NCI-H2196 (cell line): ENCODE measurements at regions not wholly inside any gene's neighbourhood (a gene's known extent, or its start where the extent isn't known, plus 50 kb on each side); places are given as distances from the start of the nearest gene placed in this dataset.

Source experiments
- DNase-seq: peaks from one replicate; lab custom pipeline; 2025; ENCODE audit not compliant: unreplicated experiment; lab: John Stamatoyannopoulos, UW

GRCh38 chr4:1531683-1532548 is 125.7 kb upstream of the NKX1-1 start:
- DNase-seq: no peak

- DNase-seq: no peak
Measured at GRCh38 chr4:1530356-1530755, 124.1 kb upstream of the NKX1-1 start.

GRCh38 chr4:1524761-1525160 is 118.5 kb upstream of the NKX1-1 start:
- DNase-seq: no peak

- no peak for DNase-seq
Measured at GRCh38 chr4:1523907-1524636, 117.8 kb upstream of the NKX1-1 start.

DNA sequence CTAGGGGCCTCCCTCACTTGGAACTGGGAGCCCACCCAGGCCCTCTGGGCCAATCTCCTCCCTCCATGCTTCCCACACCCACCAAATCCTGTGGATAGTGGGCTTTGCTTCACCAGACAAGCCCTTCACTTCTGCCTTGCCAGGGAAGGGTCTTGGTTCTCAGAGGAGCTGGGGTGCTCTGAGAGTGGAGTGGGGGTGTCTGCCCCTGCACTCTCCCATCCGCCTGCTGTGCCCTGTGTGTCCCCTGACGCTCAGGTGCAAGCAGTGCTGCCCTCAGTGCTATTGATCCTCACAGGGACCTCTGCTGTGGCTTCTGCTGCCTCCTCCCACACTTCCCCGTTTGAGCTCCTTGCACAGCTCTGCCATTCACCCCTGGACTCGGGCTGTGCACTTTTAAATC is 117.3 kb upstream of the NKX1-1 start:
- DNase-seq: no peak

DNA sequence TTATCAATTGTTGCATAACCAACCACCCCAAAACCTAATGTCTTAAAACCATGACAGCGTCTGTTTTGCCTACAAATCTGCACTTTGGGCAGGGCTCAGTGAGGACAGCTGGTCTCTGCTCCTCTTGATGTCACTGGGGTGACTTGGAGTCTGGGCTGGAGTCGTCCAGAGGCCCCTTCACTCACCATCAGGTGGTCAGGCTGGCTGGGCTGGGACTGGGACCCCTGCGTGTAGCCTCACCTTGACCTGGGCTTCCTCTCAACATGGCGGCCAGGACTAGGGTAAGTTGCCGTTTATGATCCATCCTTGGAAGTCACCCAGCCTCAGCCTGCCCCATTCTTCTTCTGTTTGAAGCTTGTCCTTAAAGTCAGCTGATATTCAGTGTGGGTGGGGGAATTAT is 116.8 kb upstream of the NKX1-1 start:
- no peak for DNase-seq

GRCh38 chr4:1522606-1523005 is 116.4 kb upstream of the NKX1-1 start:
- DNase-seq: no peak

- DNase-seq: no peak
Measured at GRCh38 chr4:1521821-1522361, 115.6 kb upstream of the NKX1-1 start.

GRCh38 chr4:1520795-1521576 is 114.7 kb upstream of the NKX1-1 start:
- DNase-seq: peak; percentile 48

- no peak for DNase-seq
Measured at GRCh38 chr4:1519787-1520661, 113.8 kb upstream of the NKX1-1 start.

DNA sequence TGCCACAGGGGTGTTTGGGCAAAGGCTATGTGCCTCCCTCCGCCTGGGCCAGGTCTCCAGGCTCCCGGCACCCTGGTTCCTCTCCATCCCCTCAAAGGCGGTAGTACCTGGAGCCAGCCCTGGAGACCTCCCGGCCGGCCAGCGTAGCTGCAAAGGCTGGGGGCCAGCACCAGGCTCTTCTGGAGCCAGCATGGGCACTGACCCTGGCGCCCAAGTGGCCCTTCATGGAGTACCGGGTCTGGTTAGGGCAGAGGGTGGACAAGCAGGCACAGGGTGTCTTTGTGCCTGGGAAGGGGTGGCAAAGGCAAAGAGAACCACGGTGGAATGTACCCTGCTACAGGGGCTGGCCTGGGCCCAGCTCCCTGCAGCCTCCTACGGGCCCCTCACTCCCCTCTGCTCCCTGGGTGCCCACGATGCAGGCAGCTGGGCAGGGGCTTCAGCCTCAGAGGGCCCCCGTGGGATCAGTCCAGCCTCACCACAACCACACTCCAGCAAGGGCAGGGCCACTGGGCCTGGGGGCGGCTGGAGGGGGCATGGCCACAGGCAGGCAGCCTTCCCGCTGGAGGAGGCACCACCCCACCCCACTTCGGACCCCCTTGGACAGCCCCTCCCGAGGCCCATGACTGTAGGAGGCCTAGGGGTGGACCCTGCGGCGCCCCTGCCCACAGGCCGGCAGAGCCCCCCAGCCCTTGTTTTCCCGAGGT is 112.9 kb upstream of the NKX1-1 start:
- DNase-seq: no peak

DNA sequence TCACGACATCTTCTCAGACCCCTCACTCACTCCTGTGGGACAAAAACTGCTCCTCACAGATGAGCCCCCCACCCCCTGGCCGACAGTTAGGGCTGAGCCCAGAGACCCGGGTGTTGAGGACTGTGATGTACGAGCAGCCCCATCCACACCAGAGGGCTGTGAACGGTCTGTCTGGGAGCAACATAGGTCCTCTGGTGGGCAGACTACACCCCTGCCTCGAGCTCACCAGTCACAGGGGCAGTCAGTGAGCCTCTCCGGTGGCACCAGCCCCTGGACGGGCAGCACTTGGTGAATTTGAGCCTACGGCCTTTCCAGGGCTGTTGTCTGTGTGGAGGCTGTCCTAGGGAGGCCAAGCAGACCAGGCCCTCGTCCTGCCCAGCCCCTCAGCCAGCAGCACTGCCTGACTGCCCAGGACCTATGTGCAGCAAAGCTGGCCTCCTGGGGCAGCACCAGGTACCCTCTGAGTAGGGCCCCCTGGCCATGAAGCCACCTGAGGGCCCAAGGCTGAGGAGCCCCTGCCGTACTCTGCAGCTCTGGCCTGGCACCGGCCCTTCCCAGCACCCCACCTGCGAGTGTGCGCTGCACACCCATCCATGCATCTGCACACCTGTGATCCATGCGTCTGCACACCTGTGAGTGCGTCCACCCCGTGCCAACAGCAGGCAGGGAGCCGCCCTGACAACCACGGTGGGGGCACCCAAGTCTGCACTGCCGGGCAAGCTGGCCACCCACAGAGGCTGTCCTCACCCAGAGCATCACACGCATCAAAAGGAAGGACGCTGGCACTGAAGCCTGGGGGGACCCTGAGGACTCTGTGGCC is 111.6 kb upstream of the NKX1-1 start:
- no peak for DNase-seq

DNA sequence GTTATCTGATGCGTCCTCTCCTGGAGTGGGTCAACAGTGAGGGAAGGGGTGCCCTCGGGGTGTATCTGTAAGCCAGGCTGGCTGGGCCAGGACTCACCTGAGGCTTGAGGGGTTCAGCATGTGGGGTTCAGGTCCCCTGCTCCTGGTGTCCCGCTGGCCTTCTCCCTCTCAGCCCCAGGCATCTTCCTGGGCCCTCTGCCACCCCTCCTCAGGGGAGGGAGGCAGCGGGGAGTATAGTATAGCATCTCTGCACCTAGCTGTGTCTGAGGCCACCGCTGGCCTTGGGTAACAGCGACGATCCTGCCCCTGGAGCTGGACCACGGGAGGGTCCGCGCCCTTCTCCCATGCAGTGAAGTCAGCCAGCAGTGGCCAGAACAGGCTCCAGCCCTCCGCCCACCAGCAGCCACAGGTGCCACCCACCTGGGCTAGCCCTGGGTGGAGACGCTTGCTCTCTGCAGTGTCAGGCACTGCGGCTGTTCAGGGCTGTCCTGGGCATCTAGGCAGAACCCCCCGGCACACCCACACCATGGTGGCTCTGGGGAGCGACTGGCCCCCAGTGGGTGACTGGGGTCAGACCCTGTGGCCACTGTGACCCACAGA is 110.7 kb upstream of the NKX1-1 start:
- DNase-seq: no peak

DNA sequence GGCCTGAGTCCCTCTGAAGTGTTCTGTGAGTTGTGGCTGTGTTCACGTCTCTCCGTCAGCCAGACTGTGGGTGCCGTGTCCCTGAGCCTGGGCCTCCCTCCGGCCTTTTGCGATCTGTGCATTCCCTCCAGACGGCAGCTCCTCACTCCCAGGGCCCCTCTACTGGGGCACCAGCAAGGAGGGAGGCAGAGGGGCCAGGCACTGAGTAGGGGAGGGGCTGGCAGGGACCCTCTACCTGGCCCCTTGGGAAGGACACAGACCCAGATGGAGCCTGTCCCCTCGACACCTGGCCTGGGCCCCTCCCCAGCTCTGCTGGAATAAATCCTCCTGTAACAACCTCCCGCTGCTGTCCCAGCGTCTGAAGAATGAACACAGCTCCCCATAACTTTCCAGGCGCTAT is 110.0 kb upstream of the NKX1-1 start:
- DNase-seq: no peak

DNA sequence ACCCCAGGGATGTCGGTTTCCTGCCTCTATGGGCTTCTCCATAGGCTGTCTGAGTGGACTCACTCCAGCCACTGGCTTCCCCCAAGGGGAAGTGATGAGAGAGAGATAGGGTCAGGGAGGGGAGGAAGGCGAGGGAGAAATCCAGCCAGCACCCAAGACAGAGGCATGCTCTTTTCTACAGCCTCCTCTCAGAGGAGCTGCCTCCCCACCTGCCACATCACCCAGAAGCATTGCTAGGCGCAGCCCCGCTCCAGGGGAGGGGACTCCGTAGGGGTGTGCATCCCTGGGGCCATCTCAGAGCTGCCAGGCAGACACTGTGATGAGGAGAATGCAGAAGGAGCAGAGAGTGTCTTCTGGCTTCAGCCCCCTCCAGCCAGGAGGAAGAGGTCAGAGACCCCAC is 109.5 kb upstream of the NKX1-1 start:
- no peak for DNase-seq

DNA sequence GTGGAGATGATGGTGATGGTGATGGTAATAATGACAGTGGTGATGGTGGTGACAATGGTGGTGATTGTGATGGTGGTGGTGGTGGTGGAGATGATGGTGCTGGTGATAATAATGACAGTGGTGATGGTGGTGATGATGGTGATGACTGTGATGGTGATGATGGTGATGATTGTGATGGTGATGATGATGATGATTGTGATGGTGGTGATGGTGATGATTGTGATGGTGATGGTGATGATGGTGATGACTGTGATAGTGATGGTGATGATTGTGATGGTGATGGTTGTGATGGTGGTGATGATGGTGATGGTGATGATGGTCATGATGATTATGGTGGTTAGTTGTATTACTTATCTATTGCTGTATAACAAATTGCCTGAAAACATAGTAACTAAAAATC is 108.9 kb upstream of the NKX1-1 start:
- no peak for DNase-seq

- DNase-seq: no peak
Measured at GRCh38 chr4:1514612-1515011, 108.4 kb upstream of the NKX1-1 start.

GRCh38 chr4:1513936-1514483 is 107.8 kb upstream of the NKX1-1 start:
- DNase-seq: no peak
